ENCODE measurements at regions not wholly inside any gene's neighbourhood (a gene's known extent, or its start where the extent isn't known, plus 50 kb on each side); places are given as distances from the start of the nearest gene placed in this dataset.
A peak's percentile ranks its signal among the peaks of the same experiment; 100 is the strongest.
"Not testable (repeated sequence)": the region's sequence is repeated elsewhere in the genome, so short reads cannot be mapped to it uniquely, and the experiment has no call there.

- DNase-seq: no peak
Observed at GRCh38 chr2:72078773-72079172, 68.9 kb downstream of the CYP26B1 start.

- DNase-seq: no peak
Observed at GRCh38 chr2:72077702-72078169, 69.9 kb downstream of the CYP26B1 start.

- DNase-seq: not testable (repeated sequence)
Observed at GRCh38 chr2:72073373-72073772, 74.3 kb downstream of the CYP26B1 start.

- DNase-seq: not testable (repeated sequence)
Observed at GRCh38 chr2:72064197-72064596, 83.5 kb downstream of the CYP26B1 start.

- DNase-seq: no peak
Observed at GRCh38 chr2:72062336-72062735, 85.3 kb downstream of the CYP26B1 start.

- DNase-seq: no peak
Observed at GRCh38 chr2:72057308-72057707, 90.4 kb downstream of the CYP26B1 start.

GRCh38 chr2:72051971-72052505 lies 95.6 kb downstream of the CYP26B1 start:
- DNase-seq: no peak

- DNase-seq: no peak
Observed at GRCh38 chr2:72051204-72051603, 96.5 kb downstream of the CYP26B1 start.

- no peak for DNase-seq
Observed at GRCh38 chr2:72050734-72051133, 96.9 kb downstream of the CYP26B1 start.

- no peak for DNase-seq
Observed at GRCh38 chr2:72048881-72049477, 98.7 kb downstream of the CYP26B1 start.

GRCh38 chr2:72043985-72044384 lies 103.7 kb downstream of the CYP26B1 start:
- DNase-seq: no peak

GRCh38 chr2:72041638-72042111 lies 106.0 kb downstream of the CYP26B1 start:
- peak; percentile 39 for DNase-seq

GRCh38 chr2:72040629-72041571 lies 106.8 kb downstream of the CYP26B1 start:
- peak; percentile 56 for DNase-seq

GRCh38 chr2:72038524-72038923 lies 109.1 kb downstream of the CYP26B1 start:
- no peak for DNase-seq

- peak; percentile 54 for DNase-seq
Observed at GRCh38 chr2:72037261-72037666, 110.4 kb downstream of the CYP26B1 start.

- DNase-seq: peak; percentile 41
Observed at GRCh38 chr2:72036595-72036994, 111.1 kb downstream of the CYP26B1 start.

- DNase-seq: no peak
Observed at GRCh38 chr2:72036173-72036545, 111.5 kb downstream of the CYP26B1 start.

- peak; percentile 45 for DNase-seq
Observed at GRCh38 chr2:72035518-72036172, 112.0 kb downstream of the CYP26B1 start.

GRCh38 chr2:72034353-72035095 lies 113.1 kb downstream of the CYP26B1 start:
- peak; percentile 38 for DNase-seq

- no peak for DNase-seq
Observed at GRCh38 chr2:72033636-72034035, 114.0 kb downstream of the CYP26B1 start.

- DNase-seq: peak; percentile 43
Observed at GRCh38 chr2:72032481-72033041, 115.1 kb downstream of the CYP26B1 start.

All from islet precursor cell (in vitro differentiated cells).